OCI-LY7 (cell line): ENCODE measurements at regions not wholly inside any gene's neighbourhood (a gene's known extent, or its start where the extent isn't known, plus 50 kb on each side); places are given as distances from the start of the nearest gene placed in this dataset.

ENCODE experiments used
- CTCF ChIP-seq: fragments of 200-600 bp; sonication (generic); conservative IDR thresholded peaks from 2 replicates; pipeline ENCODE4 v1.5.1; 2014; ENCODE audit warnings: mild to moderate bottlenecking, antibody characterized with exemption, low read length, moderate library complexity, mixed read lengths
- EZH2phosphoT487 ChIP-seq: fragments of 200-600 bp; sonication (generic); IDR thresholded peaks from 2 replicates; pipeline ENCODE4 v1.6.1; 2018; ENCODE audit warnings: low read depth, borderline replicate concordance, mild to moderate bottlenecking, mixed run types, antibody characterized with exemption, low read length, moderate library complexity, mixed read lengths

DNA sequence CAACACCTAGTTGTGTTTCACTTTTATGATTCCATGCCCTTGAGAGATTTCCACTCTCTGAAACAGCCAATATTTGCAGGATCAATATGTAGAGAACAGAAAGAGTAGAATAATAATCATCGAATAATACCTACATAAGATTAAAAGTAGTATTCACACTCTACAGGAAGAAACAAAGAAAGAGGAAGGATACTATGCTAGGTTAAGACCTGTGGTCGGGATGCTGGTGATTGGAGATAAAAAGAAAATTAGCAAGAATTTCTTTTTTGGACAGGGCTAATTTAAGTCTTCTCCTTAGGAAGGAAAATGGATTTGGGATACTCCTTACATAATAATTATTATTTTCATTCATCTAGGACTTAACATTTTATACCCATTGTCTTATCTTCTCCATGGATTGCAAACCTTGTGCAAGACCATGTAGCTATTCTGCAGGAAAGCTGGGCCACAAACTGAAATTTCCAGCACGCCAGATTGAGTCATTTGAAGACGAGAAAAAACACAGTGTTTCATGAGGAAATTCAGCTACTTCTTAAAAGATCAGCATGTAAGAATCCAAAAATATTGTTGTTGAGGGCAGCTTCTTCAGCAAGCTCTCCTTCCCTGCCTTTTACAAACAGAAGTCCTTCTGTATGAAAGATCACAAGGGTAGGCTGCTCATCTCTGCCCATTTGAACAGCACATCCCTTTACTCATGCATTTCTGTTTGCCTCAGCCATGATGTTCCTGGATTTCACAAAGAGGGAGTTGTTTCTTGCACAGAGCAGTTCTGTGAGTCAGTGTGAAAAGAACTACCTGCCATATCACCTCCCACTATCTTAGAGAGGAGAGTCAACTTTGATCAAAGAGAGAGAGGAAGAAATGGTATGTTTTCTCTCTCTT, 90.7 kb downstream of the FAM76B start:
- TF ChIP-seq CTCF (no peak), EZH2phosphoT487 (no peak)
